HuH-7 (cell line): ENCODE measurements at regions not wholly inside any gene's neighbourhood (a gene's known extent, or its start where the extent isn't known, plus 50 kb on each side); places are given as distances from the start of the nearest gene placed in this dataset.

Source experiments
- DNase-seq: peaks from one replicate; pipeline ENCODE4 v3.0.0; 2011; ENCODE audit warnings: low spot score

DNA sequence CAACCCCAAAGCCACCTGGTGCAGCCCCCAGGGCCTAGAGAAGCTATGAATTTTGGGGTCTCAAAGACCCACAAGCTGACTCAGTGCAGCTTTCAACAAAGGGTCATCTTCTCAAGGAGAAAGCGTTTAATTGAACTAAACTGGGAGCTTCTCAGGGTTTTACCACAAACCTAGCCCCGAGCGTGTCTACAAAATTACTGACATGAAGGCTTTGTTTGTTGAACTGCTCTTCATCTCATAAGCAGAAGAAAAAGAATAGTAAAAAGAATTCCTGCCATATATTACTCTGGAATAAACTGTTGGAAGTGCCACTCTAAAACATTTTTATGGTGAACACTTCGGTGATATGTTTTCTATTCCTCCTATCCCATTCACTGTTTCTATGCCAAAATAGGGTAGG, 50.8 kb upstream of the INCENP start:
- DNase-seq = no peak

DNA sequence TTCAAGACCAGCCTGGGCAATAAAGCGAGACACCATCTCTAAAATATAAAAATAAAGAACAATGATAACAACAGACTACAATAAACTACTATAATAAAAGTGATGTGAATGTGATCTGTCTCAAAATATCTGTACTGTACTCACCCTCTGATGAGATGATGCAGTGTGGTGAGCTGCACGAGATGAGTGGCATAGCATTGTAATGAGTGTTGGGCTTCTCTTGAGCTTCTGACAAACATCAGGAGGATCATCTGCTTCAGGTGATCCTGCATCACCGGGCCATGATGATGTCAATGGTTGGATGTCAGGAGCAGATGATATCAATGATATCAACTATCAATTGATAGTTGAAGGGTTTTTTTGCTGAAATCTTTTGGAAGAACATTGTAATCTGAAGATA, 52.4 kb upstream of the INCENP start:
- DNase-seq = no peak

DNA sequence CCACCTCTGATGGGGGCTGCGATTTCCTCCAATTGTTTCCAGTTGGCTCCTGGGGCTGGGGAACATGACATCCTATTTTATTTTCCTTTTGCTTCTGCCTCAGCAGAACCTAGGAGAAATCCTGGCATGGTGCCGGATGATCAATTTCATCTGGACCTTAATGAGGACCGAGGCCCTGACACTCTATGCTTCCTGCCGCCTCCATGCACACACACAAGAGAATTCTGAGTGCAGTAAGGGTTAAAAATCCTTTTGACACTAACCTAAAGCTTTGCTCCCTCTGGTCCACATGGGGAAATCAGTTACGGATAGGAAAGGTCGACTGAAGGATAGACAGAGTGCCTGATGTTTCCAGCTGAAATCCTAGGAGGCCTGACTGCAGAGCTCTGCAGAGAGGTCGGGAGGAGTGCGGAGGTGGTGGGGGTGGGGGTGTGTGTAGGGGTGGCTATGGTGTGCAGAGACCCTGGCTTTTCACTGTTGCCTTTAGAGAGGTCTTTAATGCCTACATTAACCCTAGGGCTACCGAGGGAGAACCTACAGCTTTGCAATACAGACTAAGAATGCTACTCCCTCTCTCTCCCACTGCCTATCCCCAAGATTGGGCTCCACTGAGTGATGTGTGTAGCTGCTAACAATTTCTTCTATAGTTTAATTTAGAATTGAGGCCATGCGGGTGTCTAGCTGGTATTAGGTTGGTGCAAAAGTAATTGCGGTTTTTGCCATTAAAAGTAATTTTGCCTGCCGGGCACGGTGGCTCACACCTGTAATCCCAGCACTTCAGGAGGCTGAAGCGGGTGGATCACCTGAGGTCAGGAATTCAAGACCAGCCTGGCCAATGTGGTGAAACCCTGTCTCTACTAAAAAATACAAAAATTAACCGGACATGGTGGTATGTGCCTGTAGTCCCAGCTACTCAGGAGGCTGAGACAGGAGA, 53.6 kb upstream of the INCENP start:
- no peak for DNase-seq

DNA sequence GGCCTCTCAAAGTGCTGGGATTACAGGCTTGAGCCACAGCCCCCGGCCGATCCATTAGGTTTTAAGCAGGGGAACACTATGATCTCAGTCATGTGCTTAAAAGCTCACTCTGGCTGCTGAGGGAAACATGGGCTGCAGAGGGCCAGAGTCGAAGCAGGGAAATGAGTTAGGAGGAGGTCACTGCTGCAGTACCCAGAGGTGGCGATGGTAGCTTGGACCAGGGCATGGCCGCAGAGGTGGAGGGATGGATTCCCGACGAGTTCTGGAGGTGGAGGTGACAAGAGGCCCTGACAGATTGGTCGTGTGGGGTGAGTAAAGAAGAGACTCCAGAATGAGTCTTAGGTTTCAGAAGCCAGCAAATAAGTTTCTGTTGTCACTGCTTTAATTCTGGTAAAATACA, 54.4 kb upstream of the INCENP start:
- no peak for DNase-seq

GRCh38 chr11:62068730-62069129, 55.1 kb upstream of the INCENP start:
- DNase-seq = no peak

DNA sequence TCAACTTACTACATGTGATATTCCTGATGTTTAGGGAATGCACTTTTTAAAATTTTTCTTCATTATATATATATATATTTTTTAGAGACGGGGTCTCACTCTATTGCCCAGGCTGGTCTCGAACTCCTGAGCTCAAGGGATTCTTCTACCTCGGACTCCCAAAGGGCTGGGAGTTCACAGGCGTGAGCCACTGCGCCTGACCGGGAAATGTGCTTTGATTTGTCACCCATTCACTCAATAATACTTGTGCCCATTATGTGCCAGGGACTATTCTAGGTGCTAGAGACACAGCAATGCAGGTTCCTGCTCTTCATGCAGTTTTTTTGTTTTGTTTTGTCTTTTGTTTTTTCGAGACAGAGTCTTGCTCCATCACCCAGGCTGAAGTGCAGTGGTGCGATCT, 56.1 kb upstream of the INCENP start:
- no peak for DNase-seq

- DNase-seq = no peak
Measured at GRCh38 chr11:62064221-62064620, 59.6 kb upstream of the INCENP start.

DNA sequence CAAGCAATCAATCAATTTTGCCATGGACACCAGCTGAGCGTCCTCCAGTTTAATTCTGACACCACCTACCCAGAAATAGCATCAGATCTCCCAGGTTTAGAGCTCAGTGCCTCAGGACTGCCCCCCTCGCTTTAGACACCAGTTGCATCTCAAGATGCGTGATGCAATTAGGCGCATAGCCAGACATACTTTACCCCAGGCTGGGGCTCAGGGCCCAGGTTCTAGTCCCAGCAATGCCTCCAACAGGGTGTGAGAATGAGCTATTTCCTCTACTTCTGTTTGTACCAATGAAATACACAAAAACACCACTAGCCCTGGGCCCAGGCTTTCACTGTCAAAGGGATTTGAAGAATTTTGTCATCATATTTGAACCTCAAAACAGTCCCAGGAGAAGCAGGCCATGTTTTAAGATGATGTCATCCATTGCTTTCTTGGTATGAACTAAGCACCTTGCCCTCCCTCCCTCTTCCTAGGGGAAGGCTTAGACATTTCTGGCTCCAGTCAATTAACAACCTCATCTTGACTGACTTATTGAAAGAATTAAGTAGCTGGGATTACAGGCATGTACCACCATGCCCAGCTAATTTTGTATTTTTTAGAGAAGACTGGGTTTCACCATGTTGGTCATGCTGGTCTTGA, 61.5 kb upstream of the INCENP start:
- DNase-seq = no peak

DNA sequence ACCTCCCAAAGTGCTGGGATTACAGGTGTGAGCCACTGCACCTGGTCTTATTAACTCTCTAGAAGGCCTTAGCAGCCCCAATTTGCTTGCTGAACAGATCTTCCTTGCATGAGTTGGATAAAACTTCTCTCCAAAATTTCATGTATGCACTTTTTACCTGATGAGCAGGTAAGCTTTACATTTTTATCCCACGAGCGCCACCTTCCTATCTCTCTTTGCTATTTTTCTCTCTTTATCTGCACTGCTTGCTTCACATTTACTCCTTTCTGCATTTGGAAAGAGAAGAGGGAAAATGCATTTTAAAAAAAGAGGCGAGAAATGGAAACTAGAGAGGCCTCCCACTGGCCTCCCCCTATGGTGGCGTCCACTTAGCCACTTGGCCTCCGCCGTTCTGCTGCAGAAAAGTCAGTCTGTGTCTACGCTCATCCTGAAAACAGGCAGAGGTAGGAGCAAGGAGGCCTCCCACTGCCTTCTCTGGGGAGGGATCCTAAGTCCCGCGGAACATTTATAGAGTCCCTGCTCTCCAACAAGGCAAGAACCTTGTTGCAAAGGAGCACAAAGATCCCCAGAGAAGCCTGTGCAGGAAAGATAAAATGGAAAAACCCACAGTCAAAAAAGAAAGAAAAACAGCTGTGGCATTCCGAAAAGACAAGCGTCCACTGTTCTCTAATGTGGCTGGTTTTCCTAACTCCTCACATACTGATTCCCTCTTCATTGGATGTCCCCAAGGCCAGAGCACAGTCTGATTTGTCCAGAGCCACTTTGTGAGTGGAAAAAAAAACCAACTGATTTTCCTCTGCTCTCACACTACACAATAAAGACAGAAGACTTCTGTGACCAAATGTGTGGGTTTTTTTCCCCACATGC, 62.2 kb upstream of the INCENP start:
- DNase-seq = no peak

DNA sequence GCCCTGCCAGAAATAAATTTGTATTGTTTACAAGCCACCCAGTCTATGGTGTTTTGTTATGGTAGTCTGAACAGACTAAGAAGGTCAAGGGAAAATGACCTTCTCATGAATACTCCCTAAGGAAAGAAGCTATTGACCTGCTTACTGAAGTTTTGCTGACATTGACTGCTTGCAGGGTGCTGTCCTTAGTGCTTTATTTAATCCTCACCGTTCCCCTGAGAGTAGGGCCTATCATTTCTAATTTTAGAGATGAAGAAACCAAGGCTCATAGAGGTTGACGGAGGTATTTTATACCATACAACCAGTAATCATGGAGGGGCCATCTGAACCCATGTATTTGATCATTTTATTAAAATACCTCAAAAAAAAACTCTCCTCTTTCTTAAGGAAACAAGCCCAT, 66.7 kb upstream of the INCENP start:
- no peak for DNase-seq

- no peak for DNase-seq
Measured at GRCh38 chr11:62055970-62056369, 67.8 kb upstream of the INCENP start.

DNA sequence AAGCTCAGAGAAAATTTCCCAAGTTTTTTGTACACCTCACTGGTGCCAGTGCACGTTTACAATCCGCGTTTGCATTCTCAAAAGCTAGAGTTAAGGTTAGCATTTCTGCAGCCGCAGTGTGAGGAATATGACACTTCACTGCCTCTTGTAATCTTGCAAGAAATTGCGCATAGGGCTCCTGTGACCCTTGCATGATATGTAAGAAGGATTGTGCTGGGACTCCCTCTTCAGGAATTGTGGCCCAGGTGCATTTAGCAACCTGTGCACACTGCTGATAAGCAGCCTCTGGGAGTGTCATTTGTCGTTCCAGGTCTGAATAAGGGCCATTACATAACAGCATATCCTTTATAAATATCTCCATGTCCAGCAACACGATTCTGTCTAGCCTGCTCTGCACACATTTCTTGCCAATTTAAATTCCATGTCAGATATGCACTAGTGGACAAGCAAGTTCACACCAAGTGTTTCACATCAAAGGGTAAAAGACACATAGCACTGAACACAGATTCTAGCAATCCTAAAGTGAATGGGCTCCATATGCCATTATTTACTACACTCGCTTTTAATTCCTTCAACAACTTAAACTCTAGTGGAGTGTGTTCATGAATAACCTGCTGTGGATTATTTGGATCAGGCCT, 69.2 kb upstream of the INCENP start:
- peak; percentile 81 for DNase-seq

GRCh38 chr11:62054081-62054480, 69.7 kb upstream of the INCENP start:
- DNase-seq = no peak

DNA sequence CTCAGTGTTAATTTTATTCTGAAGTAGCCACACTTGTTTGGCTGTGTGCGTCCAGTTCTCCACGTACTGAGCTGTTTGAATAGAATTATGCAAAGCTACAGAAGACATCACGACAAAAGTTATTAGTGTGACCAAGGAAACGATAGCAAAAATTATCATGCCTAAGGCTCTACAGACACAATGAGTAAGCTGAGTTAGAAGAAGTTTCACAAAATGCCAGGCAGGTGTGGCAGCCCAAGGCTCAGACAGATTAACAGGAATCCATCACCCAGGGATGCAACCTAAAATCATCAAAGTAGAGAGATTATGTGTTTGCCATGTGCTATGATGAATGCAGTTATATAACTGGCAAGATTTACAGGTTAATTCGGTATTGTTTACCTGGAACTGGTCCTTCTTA, 73.1 kb upstream of the INCENP start:
- no peak for DNase-seq

GRCh38 chr11:62048100-62048499, 75.7 kb upstream of the INCENP start:
- no peak for DNase-seq

DNA sequence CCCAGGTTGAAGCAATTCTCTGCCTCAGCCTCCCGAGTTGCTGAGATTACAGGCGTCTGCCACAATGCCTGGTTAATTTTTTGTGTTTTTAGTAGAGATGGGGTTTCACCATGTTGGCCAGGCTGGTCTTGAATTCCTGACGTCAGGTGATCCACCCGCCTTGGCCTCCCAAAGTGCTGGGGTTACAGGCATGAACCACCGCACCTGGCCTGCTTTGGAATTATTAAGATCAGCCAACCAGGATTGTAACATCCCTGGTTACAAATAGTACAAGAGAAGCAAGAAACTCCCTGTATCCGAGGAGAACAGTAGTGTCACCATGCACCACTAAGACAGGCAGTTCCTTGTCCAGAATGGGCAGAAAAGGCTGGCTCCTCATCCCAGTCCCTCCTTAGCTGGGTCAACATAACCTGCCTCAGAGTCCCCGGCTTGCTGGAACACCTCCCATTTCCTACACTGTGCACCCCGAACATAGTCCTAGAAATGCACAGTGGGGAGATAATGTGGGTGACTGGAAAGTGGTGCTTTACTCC, 77.2 kb upstream of the INCENP start:
- DNase-seq = no peak

GRCh38 chr11:62044639-62045121, 77.2 kb upstream of the FTH1 start:
- no peak for DNase-seq

DNA sequence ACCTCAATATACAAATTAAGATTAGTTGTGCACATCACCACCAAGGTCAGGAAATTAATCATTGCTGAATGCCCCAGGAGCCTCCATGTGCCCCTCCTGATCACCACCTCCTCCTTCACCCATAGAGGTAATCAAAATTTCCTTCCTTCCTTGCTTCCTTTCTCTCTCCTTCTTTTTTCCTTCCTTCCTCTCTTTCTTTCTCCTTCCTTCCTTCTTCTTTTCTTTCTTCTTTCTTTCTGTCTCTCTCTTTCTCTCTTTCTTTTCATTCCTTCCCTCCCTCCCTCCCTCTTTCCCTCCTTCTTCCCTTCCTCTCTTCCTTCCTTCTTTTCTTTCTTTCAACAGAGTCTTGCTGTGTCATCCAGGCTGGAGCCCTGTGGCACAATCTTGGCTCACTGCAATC, 67.9 kb upstream of the FTH1 start:
- no peak for DNase-seq

- DNase-seq = no peak
Measured at GRCh38 chr11:62034036-62034338, 66.6 kb upstream of the FTH1 start.

- no peak for DNase-seq
Measured at GRCh38 chr11:62033191-62034035, 66.0 kb upstream of the FTH1 start.

DNA sequence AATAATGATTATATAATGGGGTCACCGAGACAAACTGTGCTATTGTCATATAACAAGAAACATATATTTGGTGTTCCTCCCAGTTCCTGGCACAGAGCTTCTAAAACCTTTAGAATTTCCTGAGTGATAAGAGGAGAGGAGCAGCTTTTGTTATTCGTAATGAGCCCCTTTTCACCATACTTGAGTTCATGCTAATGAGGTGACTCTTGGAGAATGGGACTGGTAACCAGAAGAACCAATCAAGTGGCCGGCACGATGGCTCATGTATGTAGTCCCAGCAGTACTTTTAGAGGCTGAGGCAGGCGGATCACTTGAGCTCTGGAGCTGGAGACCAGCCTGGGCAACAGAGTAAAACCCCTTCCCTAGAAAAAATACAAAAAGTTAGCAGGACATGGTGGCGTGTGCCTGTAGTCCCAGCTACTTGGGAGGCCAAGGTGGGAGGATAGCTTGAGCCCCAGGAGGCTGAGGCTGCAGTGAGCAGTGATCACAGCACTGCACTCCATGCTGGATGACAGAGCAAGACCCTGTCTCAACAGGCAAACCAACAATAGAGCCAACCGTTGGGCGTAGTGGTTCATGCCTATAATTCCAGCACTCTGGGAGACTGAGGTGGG, 62.7 kb upstream of the FTH1 start:
- no peak for DNase-seq
